Activated B cell treated with CpG ODN at 0.5 μM for 24 hours (primary cell): ENCODE measurements at regions not wholly inside any gene's neighbourhood (a gene's known extent, or its start where the extent isn't known, plus 50 kb on each side); places are given as distances from the start of the nearest gene placed in this dataset.

Experiments used
- ATAC-seq: fragments of 200-7000 bp; cut with Tn5 transposase; one replicate; pipeline ENCODE4 v1.10.0; 2021; ENCODE audit warnings: low read depth, mild to moderate bottlenecking, moderate library complexity
- CTCF ChIA-PET: fragments of 350-600 bp; sonication (Branson Sonifier 250); formaldehyde crosslinking; loops from one replicate; lab custom pipeline; 2021; ENCODE audit warnings: antibody characterized with exemption; lab: Charles Lee
- POLR2A ChIA-PET: fragments of 350-600 bp; sonication (Branson Sonifier 250); formaldehyde crosslinking; loops from one replicate; lab custom pipeline; 2021; ENCODE audit warnings: antibody characterized with exemption; lab: Charles Lee
- DNase-seq: peaks from one replicate; pipeline ENCODE4 v3.0.0; 2022
- H3K27ac Mint-ChIP-seq: one replicate; pipeline ENCODE4 v1.8.0; 2020; ENCODE audit warnings: mixed read lengths
- H3K27me3 Mint-ChIP-seq: one replicate; pipeline ENCODE4 v1.8.0; 2021; ENCODE audit warnings: mixed read lengths
- H3K36me3 Mint-ChIP-seq: one replicate; pipeline ENCODE4 v1.8.0; 2021; ENCODE audit warnings: low read depth, mixed read lengths
- H3K4me1 Mint-ChIP-seq: one replicate; pipeline ENCODE4 v1.8.0; 2021; ENCODE audit warnings: mixed read lengths
- H3K4me3 Mint-ChIP-seq: one replicate; pipeline ENCODE4 v1.8.0; 2020; ENCODE audit warnings: mild to moderate bottlenecking, mixed read lengths
- H3K9me3 Mint-ChIP-seq: one replicate; pipeline ENCODE4 v1.8.0; 2020; ENCODE audit warnings: mixed read lengths
- intact Hi-C: fragments of 100-400 bp; cut with micrococcal nuclease; formaldehyde crosslinking; loops from one replicate; pipeline ENCODE4 v1.15.1; 2024
- TF ChIP-seq, protein P1 (sequence below): fragments of 200-600 bp; IDR thresholded peaks from one replicate; pipeline ENCODE4 v1.8.0; 2022; ENCODE audit warnings: antibody characterized with exemption, mild to moderate bottlenecking

DNA sequence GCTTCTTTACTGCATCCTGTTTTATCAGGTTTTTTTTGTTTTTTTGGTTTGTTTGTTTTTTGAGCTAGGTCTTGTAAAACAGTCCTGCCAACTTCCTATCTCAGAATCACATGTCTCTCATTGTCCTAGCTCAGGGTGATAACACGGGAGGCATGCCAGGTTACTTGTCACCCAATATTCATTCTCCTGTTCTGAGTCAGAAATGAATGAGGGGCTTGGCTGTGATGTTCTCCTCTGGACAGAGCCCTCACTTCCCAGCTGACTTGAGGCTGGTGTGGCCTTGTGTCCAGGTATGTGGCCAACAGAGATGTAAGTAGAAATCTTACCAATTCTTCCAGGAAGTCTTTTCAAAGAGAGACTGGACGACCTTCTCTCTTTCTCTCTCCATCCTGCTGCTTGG is 317.0 kb downstream of the GABRB3 start:
- ATAC-seq (no peak), DNase-seq (no peak)
- Mint-ChIP-seq H3K36me3 (no peaks in the 10 kb centered on the region), H3K9me3 (peaks cover 23% of the 10 kb centered on the region), H3K4me3 (no peak overlapping the region), H3K27ac (no peak overlapping the region), H3K4me1 (no peaks in the 10 kb centered on the region), H3K27me3 (no peaks in the 10 kb centered on the region)
- ChIA-PET CTCF (no interaction called here), POLR2A (no interaction called here)
- TF ChIP-seq, protein P1, sequence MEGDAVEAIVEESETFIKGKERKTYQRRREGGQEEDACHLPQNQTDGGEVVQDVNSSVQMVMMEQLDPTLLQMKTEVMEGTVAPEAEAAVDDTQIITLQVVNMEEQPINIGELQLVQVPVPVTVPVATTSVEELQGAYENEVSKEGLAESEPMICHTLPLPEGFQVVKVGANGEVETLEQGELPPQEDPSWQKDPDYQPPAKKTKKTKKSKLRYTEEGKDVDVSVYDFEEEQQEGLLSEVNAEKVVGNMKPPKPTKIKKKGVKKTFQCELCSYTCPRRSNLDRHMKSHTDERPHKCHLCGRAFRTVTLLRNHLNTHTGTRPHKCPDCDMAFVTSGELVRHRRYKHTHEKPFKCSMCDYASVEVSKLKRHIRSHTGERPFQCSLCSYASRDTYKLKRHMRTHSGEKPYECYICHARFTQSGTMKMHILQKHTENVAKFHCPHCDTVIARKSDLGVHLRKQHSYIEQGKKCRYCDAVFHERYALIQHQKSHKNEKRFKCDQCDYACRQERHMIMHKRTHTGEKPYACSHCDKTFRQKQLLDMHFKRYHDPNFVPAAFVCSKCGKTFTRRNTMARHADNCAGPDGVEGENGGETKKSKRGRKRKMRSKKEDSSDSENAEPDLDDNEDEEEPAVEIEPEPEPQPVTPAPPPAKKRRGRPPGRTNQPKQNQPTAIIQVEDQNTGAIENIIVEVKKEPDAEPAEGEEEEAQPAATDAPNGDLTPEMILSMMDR = no peak
- intact Hi-C loops = no loop called here

- DNase-seq (no peak), ATAC-seq (no peak)
- intact Hi-C loops = no loop called here
- ChIA-PET POLR2A (no interaction called here), CTCF (no interaction called here)
- Mint-ChIP-seq H3K27me3 (no peaks in the 10 kb centered on the region), H3K9me3 (peaks cover 21% of the 10 kb centered on the region), H3K27ac (no peak overlapping the region), H3K4me3 (no peak overlapping the region), H3K36me3 (no peaks in the 10 kb centered on the region), H3K4me1 (no peaks in the 10 kb centered on the region)
- TF ChIP-seq, protein P1 = no peak
Observed at GRCh38 chr15:26453914-26454313, 319.0 kb downstream of the GABRB3 start.

DNA sequence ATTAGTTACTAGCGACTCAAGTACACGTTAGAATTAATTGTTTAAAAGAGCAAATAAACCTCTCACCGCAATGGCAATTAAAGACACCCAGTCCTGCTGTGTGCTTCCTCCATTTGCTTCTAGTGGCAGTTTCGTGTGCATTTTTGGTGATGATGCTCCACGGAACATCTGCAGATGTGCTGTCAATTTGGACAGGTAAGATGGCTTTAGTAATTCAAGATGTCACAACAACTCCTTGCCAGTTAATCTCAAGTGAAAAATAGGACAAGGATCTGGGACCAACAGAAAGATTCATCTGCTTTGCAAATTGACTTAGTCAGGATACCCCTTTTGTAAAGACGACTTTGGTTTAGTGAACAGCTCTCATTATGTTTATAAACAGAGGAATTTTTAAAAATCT is 320.9 kb downstream of the GABRB3 start:
- intact Hi-C loops = no loop called here
- CTCF ChIA-PET = no interaction called here
- no peak for ATAC-seq
- Mint-ChIP-seq H3K27me3 (no peaks in the 10 kb centered on the region), H3K9me3 (peaks cover 19% of the 10 kb centered on the region), H3K36me3 (no peaks in the 10 kb centered on the region), H3K4me1 (no peaks in the 10 kb centered on the region), H3K4me3 (no peak overlapping the region), H3K27ac (no peak overlapping the region)
- POLR2A ChIA-PET = no interaction called here
- no peak for DNase-seq
- TF ChIP-seq, protein P1 = no peak

GRCh38 chr15:26449291-26449690 is 323.6 kb downstream of the GABRB3 start:
- TF ChIP-seq, protein P1 = no peak
- intact Hi-C loops = no loop called here
- ChIA-PET CTCF (no interaction called here), POLR2A (no interaction called here)
- H3K36me3 Mint-ChIP-seq = no peaks in the 10 kb centered on the region
- no peaks in the 10 kb centered on the region for H3K4me1 Mint-ChIP-seq
- H3K9me3 Mint-ChIP-seq = peaks cover 14% of the 10 kb centered on the region
- no peaks in the 10 kb centered on the region for H3K27me3 Mint-ChIP-seq
- ATAC-seq (no peak), DNase-seq (no peak)
- H3K4me3 Mint-ChIP-seq = no peak overlapping the region
- H3K27ac Mint-ChIP-seq = no peak overlapping the region

DNA sequence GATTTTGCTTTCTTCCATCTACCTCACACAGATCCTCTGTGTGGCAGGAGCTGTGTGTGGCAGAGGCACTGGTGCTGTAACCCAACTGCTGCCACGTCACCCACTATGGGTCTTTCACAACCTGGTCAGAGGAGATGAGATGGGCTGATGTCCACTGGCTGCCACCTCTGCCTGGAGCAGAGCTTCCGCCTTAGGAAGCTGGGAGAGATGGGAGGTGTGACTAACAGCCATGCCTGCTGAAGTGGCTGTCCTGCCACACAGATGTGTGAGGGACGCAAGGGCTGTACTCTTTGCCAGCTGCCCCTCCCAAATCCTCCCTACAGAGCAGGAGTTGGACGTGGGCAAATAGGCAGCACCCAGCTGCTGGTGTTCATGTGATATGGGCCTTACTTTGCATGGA is 329.5 kb downstream of the GABRB3 start:
- intact Hi-C loops = no loop called here
- no peak overlapping the region for H3K4me3 Mint-ChIP-seq
- ChIA-PET CTCF (no interaction called here), POLR2A (no interaction called here)
- peaks cover 9% of the 10 kb centered on the region for H3K9me3 Mint-ChIP-seq
- no peak overlapping the region for H3K27ac Mint-ChIP-seq
- no peak for DNase-seq
- H3K27me3 Mint-ChIP-seq = no peaks in the 10 kb centered on the region
- ATAC-seq = no peak
- H3K36me3 Mint-ChIP-seq = no peaks in the 10 kb centered on the region
- TF ChIP-seq, protein P1 = no peak
- no peaks in the 10 kb centered on the region for H3K4me1 Mint-ChIP-seq
